HG03139 (cell line): ENCODE measurements at regions not wholly inside any gene's neighbourhood (a gene's known extent, or its start where the extent isn't known, plus 50 kb on each side); places are given as distances from the start of the nearest gene placed in this dataset.
"Not testable (repeated sequence)": the region's sequence is repeated elsewhere in the genome, so short reads cannot be mapped to it uniquely, and the experiment has no call there.

ENCODE experiments used
- ATAC-seq: cut with Tn5 transposase; IDR thresholded peaks from one replicate; pipeline ENCODE4 v1.9.1; 2021; ENCODE audit not compliant: unreplicated experiment

- no peak for ATAC-seq
These were observed 1466.0 kb upstream of the C9orf72 start for GRCh38 chr9:29039258-29039657.

DNA sequence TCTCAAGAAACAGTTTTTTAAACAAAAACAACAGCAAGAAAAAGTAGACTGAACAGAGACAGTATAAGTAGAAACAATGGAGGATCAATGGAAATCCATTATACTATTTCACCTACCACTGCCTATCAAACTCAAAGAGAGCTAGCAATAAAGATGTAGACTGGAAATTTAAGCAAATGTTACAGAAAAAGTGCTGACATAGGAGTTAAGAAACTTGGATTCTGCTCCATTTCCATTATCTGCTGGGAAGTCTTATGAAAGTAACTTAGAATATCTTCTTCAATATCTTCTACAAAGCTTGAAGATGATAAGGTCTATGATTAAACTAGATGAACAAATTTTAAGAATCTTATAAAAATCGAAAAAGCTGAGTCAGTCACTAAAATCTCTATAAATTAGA lies 1469.8 kb upstream of the C9orf72 start:
- ATAC-seq = no peak

- no peak for ATAC-seq
These were observed 1471.7 kb upstream of the C9orf72 start for GRCh38 chr9:29044959-29045358.

DNA sequence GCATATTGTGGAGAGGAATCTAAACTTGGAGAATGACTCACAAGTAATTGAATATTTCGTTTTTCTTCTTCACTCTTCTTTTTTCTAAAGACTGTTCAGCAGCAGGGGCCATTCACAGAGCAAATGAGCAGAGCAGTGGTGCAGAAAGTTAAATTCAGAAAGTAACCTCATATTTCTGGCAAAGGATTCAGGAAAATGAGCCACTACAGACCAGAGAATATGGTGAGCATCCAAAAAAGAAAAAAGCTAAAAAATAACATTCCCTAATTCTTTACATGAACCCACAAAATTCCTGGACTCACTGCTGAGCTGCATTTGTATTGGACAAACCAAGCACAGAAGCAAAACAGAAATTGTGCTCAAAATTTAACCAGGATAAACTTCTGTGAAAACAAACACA lies 1486.8 kb upstream of the C9orf72 start:
- ATAC-seq = no peak

DNA sequence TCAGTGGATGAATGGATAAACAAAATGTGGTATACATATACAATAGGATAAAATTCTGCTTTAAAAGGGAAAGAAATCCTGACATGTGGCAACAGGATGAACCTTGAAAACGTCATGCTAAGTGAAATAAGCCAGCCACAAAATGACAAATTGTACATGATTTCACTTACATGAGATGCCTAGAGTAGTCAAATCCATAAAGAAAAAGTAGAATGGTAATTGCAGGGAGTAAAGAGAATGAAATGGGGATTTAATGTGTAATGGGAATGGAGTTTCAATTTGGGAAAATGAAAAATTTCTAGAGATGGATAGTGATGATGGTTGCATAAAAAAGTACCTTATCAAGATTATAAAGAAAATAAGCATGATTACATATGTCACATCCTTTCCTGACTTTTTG lies 1489.2 kb upstream of the C9orf72 start:
- no peak for ATAC-seq

GRCh38 chr9:29063031-29063430 lies 1489.8 kb upstream of the C9orf72 start:
- no peak for ATAC-seq

GRCh38 chr9:29066141-29066640 lies 1492.9 kb upstream of the C9orf72 start:
- ATAC-seq = no peak

GRCh38 chr9:29068461-29068860 lies 1495.2 kb upstream of the C9orf72 start:
- no peak for ATAC-seq

DNA sequence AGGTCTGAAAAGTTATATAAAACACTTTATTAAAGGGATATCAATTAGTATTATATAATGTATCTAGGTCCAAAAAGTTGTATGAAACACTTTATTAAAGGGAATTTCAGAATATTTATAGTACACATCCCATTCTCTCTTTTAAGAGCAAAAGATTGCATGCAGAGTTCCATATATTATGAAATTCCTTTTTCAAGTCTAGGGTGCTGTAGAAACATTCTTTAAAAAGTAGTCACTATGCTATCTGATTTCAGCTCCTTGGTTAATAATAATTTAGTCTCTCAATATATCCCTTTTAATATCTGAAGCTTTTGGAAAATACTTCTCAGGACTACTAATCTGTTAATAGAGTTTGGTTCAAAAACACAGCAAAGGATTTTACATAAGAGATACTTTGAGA lies 1496.1 kb upstream of the C9orf72 start:
- ATAC-seq = no peak

DNA sequence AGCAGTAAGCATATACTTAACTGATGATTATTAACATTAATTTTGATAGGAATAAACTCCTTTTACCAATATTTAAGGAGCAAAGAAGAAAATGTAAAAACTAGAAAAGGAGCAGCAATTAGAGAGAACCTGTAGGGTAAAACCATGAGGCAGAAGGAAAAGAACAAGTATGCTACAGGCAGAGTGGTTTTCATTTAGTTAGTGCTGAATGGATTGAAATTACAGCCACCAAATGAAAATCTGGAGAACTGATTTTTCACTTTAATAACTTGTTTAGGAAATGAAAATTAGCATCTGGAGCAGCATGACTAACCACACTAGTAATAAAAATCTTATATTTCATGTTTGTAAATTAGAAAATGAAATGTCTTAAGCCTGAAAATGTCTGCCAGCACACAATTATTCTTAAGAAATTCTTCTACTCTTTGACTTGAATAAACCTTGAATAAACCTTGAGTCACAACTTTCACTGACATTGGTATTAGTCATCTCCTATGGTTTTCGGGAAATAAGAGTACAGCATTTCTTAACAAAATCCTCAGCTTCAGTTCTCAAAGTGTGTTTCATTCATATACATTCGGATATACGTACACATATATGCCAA lies 1504.9 kb upstream of the C9orf72 start:
- no peak for ATAC-seq

DNA sequence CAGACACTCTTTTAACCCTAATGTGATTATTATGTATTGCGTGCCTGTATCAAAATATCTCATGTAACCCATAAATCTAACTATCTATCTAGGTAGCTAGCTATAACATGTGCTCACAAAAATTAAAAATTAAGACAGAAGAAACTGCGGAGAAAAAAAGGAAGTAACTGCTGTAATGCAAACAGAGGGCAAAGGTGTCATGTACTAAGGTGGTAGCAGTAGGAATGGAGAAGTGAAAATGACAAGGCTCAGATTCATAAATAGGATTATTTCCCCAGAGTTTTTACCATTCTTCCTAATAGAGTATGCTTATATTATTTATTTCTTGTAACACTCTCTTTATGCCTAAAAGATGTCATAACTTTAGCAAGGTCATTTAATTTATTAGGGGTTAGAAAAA lies 1527.5 kb upstream of the C9orf72 start:
- no peak for ATAC-seq

GRCh38 chr9:29104166-29104565 lies 1530.9 kb upstream of the C9orf72 start:
- not testable (repeated sequence) for ATAC-seq

DNA sequence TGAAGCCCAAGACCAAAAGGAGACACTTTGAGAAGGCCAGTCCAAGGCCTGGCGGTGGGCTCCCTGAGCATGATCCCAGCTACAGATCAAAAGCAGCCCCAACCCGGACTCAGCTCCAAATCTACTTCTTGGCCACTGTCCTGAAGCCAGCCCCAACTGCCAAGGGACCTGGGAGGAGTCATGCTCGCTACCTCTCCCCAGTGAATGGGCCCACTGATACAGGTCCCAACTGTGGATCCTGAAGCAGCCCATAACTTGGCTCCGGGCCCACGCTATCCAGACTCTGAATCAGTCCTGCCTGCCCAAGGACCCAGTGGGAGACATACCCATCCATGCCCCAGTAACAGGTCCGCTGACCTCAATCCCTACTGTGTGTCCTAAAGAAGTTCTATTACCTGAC lies 1545.3 kb upstream of the C9orf72 start:
- ATAC-seq = no peak

DNA sequence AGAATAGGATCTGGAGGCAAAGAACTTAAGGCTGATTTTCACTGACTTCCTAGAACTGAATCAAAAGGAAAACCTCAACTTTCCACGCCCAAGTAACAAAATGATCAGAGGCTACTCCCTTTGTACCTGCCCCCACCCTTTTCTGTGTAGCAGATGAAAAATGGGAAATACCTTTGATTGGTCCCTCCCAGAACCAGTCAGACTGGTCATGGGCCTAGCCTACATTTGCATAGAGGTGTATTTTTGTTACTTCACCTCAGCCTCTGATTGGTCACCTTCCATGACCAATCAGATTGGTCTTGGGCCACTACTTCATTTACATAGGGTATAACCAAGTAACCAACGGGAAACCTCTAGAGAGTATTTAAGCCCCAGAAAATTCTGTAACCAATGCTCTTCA lies 1553.5 kb upstream of the C9orf72 start:
- no peak for ATAC-seq

GRCh38 chr9:29129763-29130162 lies 1556.5 kb upstream of the C9orf72 start:
- no peak for ATAC-seq

DNA sequence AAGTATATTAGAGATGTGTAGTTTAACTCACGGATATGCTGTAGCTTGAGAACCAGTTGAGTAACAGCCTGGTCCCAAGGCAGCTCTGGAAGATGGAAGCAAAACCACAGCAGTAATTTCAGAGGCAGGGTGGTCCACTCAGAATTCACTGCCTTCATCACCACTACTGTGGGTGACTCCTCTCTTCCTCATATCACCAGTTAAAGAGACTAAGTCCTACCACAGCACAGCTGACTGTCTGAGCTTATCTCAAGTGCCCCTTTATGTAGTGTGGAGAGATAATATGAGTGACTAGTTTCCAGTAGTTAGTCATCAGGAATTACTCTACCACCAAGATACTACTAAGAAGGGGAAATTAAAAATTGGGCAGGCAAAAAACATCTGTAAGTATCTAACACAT lies 1571.2 kb upstream of the C9orf72 start:
- ATAC-seq = no peak

DNA sequence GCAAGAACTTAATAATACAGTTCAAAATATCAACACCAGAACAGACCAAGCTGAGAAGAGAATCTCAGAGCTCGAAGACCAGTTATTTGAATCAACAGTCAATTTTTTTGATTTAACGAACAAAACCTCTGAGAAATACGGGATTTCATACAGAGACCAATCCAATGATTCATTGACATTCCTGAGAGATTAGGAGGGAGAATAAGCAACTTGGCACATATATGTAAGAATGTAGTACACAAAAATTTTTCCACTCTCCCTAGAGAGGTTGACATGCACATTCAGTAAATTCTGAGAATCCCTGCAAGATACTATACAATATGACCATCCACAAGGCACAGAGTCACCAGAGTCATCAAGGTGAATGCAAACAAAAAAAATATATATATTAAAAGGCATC lies 1577.3 kb upstream of the C9orf72 start:
- no peak for ATAC-seq

GRCh38 chr9:29160763-29161353 lies 1587.6 kb upstream of the C9orf72 start:
- ATAC-seq = no peak

GRCh38 chr9:29174136-29174535 lies 1600.9 kb upstream of the C9orf72 start:
- no peak for ATAC-seq

DNA sequence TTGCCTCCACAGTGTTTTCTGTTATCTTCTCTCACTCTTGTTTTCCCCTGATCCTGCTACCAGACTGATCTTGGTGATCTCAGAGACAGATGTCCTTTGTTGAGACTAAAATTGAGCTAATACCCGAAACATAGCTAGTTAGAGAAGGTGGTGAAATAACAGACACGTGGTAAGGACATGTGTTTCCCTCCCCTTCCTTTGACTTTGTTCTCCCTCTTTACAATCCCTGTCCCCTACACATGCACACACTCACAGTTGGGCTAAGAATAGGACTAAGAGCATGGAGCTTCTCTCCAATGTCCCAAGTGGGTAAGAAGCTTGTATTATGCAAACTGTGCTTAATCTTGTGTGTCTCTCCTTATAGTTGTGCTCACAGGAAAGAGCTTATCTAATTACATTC lies 1603.0 kb upstream of the C9orf72 start:
- no peak for ATAC-seq

DNA sequence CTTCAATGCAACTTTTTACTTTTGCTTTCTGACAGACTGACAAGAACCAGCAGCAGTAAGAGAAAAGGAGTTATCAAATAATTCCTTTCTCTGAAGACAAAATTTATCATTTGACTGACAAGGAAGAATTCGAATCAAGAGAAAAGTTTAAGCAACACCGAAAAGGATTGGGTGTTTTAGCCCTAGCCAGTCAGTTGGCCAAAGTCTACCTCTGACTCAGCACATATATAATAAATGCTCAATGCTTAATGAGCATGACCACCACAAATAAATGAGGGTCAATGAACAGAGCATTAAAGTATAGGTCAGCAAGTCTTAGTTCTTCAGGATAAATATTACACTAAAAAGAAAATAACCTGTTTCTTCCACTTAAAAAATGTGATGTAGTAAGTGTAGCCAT lies 1603.5 kb upstream of the C9orf72 start:
- no peak for ATAC-seq

- ATAC-seq = no peak
These were observed 1610.7 kb upstream of the C9orf72 start for GRCh38 chr9:29183971-29184370.

GRCh38 chr9:29188771-29189170 lies 1615.5 kb upstream of the C9orf72 start:
- ATAC-seq = not testable (repeated sequence)
